CD14-positive monocyte (primary cell): ENCODE measurements at regions not wholly inside any gene's neighbourhood (a gene's known extent, or its start where the extent isn't known, plus 50 kb on each side); places are given as distances from the start of the nearest gene placed in this dataset.

ENCODE experiments used
- DNase-seq, 3 donors: peaks; one replicate each; pipeline ENCODE4 v3.0.0-alpha.2; 2011 to 2022
- H2AFZ ChIP-seq: 2 replicates; pipeline ENCODE4 v1.6.0; 2012; ENCODE audit warnings: mild to moderate bottlenecking, low read depth, low read length, inconsistent platforms; ENCODE audit not compliant: insufficient read depth, poor library complexity, severe bottlenecking
- H3K27ac ChIP-seq, 2 donors: 1 replicate in 1 of 2; 2 replicates in 1 of 2; pipeline ENCODE4 v1.5.1; 2012 to 2013; ENCODE audit warnings: low read length in 2 of 2, control low read depth in 1 of 2, inconsistent platforms in 1 of 2, low read depth in 1 of 2, mild to moderate bottlenecking in 1 of 2
- H3K27me3 ChIP-seq, 2 donors: one replicate each; pipeline versions ENCODE4 v1.6.0 to v1.6.1; 2011 to 2013; ENCODE audit warnings: low read length in 2 of 2; ENCODE audit not compliant: control insufficient read depth in 2 of 2, insufficient read depth in 2 of 2
- H3K36me3 ChIP-seq, 2 donors: replicated peaks in 1 of 2; 1 replicate in 1 of 2; 2 replicates in 1 of 2; pipeline versions ENCODE4 v1.5.1 to v1.6.1; 2012 to 2013; ENCODE audit warnings: low read length in 2 of 2, control low read depth in 1 of 2, inconsistent platforms in 1 of 2, mild to moderate bottlenecking in 1 of 2; ENCODE audit not compliant: insufficient read depth in 2 of 2, control insufficient read depth in 1 of 2
- H3K4me1 ChIP-seq, 2 donors: 1 replicate in 1 of 2; 2 replicates in 1 of 2; pipeline versions ENCODE4 v1.5.1 to v1.6.1; 2012 to 2013; ENCODE audit warnings: low read length in 2 of 2, control low read depth in 1 of 2, inconsistent platforms in 1 of 2, mild to moderate bottlenecking in 1 of 2, moderate library complexity in 1 of 2; ENCODE audit not compliant: insufficient read depth in 2 of 2, control insufficient read depth in 1 of 2
- H3K4me2 ChIP-seq: replicated peaks from 2 replicates; pipeline ENCODE3; 2012; ENCODE audit warnings: low read length, moderate library complexity, mild to moderate bottlenecking; ENCODE audit not compliant: poor library complexity, severe bottlenecking; ENCODE audit errors: extremely low read depth
- H3K4me3 ChIP-seq, 3 experiments: fragments of 200-600 bp in 1 of 3; sonication (generic) in 1 of 3; replicated peaks in 1 of 3; 1 replicate in 2 of 3; 2 replicates in 1 of 3; pipeline ENCODE4 v1.5.1; 2011 to 2013; ENCODE audit warnings: low read length in 3 of 3, mild to moderate bottlenecking in 3 of 3, control low read depth in 2 of 3, low read depth in 2 of 3, inconsistent platforms in 1 of 3, moderate library complexity in 1 of 3
- H3K79me2 ChIP-seq: 2 replicates; pipeline ENCODE4 v1.6.0; 2012; ENCODE audit warnings: mild to moderate bottlenecking, control low read depth, inconsistent platforms, low read length, moderate library complexity; ENCODE audit not compliant: insufficient read depth
- H3K9ac ChIP-seq: 2 replicates; pipeline ENCODE4 v1.6.0; 2017; ENCODE audit warnings: low read length, mild to moderate bottlenecking; ENCODE audit not compliant: insufficient read depth, poor library complexity, severe bottlenecking
- H3K9me3 ChIP-seq, 2 donors: replicated peaks in 1 of 2; 1 replicate in 1 of 2; 2 replicates in 1 of 2; pipeline versions ENCODE4 v1.5.1 to v1.6.1; 2012 to 2013; ENCODE audit warnings: low read length in 2 of 2, control low read depth in 1 of 2; ENCODE audit not compliant: control insufficient read depth in 1 of 2, insufficient read depth in 1 of 2
- H4K20me1 ChIP-seq: 2 replicates; pipeline ENCODE4 v1.6.0; 2012; ENCODE audit warnings: mild to moderate bottlenecking, low read length, control low read depth, moderate library complexity; ENCODE audit not compliant: insufficient read depth
- H3K27ac Mint-ChIP-seq, 7 donors: one replicate each; pipeline ENCODE4 v1.8.0; 2020; ENCODE audit warnings: mild to moderate bottlenecking in 7 of 7, mixed read lengths in 7 of 7, moderate library complexity in 6 of 7, inconsistent platforms in 2 of 7
- H3K27me3 Mint-ChIP-seq, 3 donors: one replicate each; pipeline ENCODE4 v1.8.0; 2021 to 2022; ENCODE audit warnings: low read depth in 3 of 3, mild to moderate bottlenecking in 3 of 3, mixed read lengths in 3 of 3, moderate library complexity in 3 of 3, inconsistent platforms in 1 of 3
- H3K36me3 Mint-ChIP-seq, 2 donors: one replicate each; pipeline ENCODE4 v1.8.0; 2020; ENCODE audit warnings: mixed read lengths in 2 of 2, inconsistent platforms in 1 of 2, mild to moderate bottlenecking in 1 of 2
- H3K4me1 Mint-ChIP-seq: one replicate; pipeline ENCODE4 v1.8.0; 2020; ENCODE audit warnings: mild to moderate bottlenecking, mixed read lengths
- H3K4me3 Mint-ChIP-seq, 2 donors: one replicate each; pipeline ENCODE4 v1.8.0; 2020; ENCODE audit warnings: mild to moderate bottlenecking in 2 of 2, mixed read lengths in 2 of 2, moderate library complexity in 1 of 2
- H3K9me3 Mint-ChIP-seq, 7 donors: one replicate each; pipeline ENCODE4 v1.8.0; 2020 to 2022; ENCODE audit warnings: mixed read lengths in 7 of 7, mild to moderate bottlenecking in 6 of 7, moderate library complexity in 6 of 7, inconsistent platforms in 2 of 7
- CTCF ChIP-seq: fragments of 200-600 bp; IDR thresholded peaks from one replicate; pipeline ENCODE4 v1.8.0; 2022; ENCODE audit warnings: antibody characterized with exemption, mild to moderate bottlenecking
- WGBS: methylation state at CpG from one replicate; pipeline ENCODE4 v1.1.5; 2013; ENCODE audit warnings: missing lambda C conversion rate; ENCODE audit not compliant: insufficient coverage; 5-methylcytosine and 5-hydroxymethylcytosine counted together
- intact Hi-C, 2 donors: fragments of 100-400 bp; cut with micrococcal nuclease; formaldehyde crosslinking; loops; one replicate each; pipeline versions ENCODE4 v1.15.0 to v1.15.1; 2023

- no peaks in the 10 kb centered on the region for H3K36me3 ChIP-seq
- 35% methylated on average over 2 of the region's 2 CpGs for WGBS
- no peak overlapping the region for H2AFZ ChIP-seq
- Mint-ChIP-seq H3K27ac (no peak overlapping the region), H3K4me3 (no peak overlapping the region), H3K9me3 (peaks cover 0 to 25% (median 8%) of the 10 kb centered on the region in 7 donors), H3K4me1 (no peaks in the 10 kb centered on the region), H3K36me3 (no peaks in the 10 kb centered on the region), H3K27me3 (peaks cover 0 to 2% (median 0%) of the 10 kb centered on the region in 3 donors)
- H4K20me1 ChIP-seq = no peaks in the 10 kb centered on the region
- H3K9me3 ChIP-seq = peaks cover 0 to 3% of the 10 kb centered on the region in 2 donors
- H3K4me2 ChIP-seq = no peak overlapping the region
- no peak for DNase-seq
- no peaks in the 10 kb centered on the region for H3K27me3 ChIP-seq
- no peak overlapping the region for H3K9ac ChIP-seq
- no peak for TF ChIP-seq CTCF
- no peak overlapping the region for H3K4me3 ChIP-seq
- no peaks in the 10 kb centered on the region for H3K79me2 ChIP-seq
- no peaks in the 10 kb centered on the region for H3K4me1 ChIP-seq
- no peak overlapping the region for H3K27ac ChIP-seq
- intact Hi-C loops = no loop called here
These were observed 551.4 kb upstream of the ZFHX3 start for GRCh38 chr16:73599351-73599750.

GRCh38 chr16:73584157-73584556 is 536.2 kb upstream of the ZFHX3 start:
- H3K4me3 Mint-ChIP-seq = no peak overlapping the region
- no peaks in the 10 kb centered on the region for H3K4me1 Mint-ChIP-seq
- no peaks in the 10 kb centered on the region for H3K36me3 Mint-ChIP-seq
- intact Hi-C loops = no loop called here
- Histone ChIP-seq H3K4me3 (no peak overlapping the region), H3K27me3 (no peaks in the 10 kb centered on the region), H3K79me2 (no peaks in the 10 kb centered on the region), H3K27ac (no peak overlapping the region), H3K4me1 (no peaks in the 10 kb centered on the region), H3K9ac (no peak overlapping the region), H3K4me2 (no peak overlapping the region), H3K36me3 (no peaks in the 10 kb centered on the region), H3K9me3 (peaks cover 0 to 11% of the 10 kb centered on the region in 2 donors), H2AFZ (no peak overlapping the region), H4K20me1 (no peaks in the 10 kb centered on the region)
- H3K27me3 Mint-ChIP-seq = peaks cover 0 to 3% (median 1%) of the 10 kb centered on the region in 3 donors
- no CpG with 5 or more reads among the region's 1 CpG for WGBS
- H3K9me3 Mint-ChIP-seq = peaks cover 0 to 8% (median 4%) of the 10 kb centered on the region in 7 donors
- no peak overlapping the region for H3K27ac Mint-ChIP-seq
- TF ChIP-seq CTCF = no peak
- DNase-seq = no peak
